ENCODE measurements at regions not wholly inside any gene's neighbourhood (a gene's known extent, or its start where the extent isn't known, plus 50 kb on each side); places are given as distances from the start of the nearest gene placed in this dataset.

DNA sequence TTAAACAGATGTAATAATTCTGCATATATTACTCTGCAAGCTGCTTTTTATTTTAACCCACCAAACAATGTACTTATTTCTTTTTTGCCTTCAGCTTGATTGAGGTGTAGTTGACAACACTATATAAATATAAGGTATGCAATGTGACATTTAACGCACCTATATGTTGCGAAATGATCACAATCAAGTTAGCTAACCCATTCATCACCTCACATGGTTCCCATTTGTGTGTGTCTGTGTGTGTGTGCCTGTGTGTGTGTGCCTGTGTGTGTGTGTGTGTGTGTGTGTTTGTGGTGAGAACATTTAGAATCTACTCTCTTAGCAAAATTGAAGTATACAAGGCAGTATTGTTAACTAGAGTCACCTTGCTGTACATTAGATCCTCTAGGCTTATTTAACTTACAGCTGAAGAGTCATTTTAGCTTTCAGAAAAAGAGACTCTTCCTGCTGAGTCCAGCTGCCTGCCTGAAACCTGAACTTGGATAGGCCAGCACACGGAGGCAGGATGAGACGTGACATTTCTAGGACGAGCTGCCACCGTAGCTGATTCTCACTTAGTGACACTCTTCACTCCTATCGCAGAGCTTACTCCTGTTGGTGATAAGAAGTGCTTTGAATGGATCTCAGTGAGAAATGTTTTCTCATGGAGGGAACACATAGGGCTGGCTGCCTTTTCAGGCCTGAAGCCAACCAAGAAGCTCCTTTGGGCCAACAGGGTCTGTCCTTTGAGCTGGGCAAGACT is 126.5 kb upstream of the RIPOR2 start:
- TF ChIP-seq CTCF (conservative IDR thresholded peaks at IDR 0.05) (no peak), EZH2 (IDR thresholded peaks at IDR 0.05; ENCODE audit: low read depth) (no peak)

Data from PC-9 (cell line).